OCI-M2 (cell line): ENCODE measurements at regions not wholly inside any gene's neighbourhood (a gene's known extent, or its start where the extent isn't known, plus 50 kb on each side); places are given as distances from the start of the nearest gene placed in this dataset.

Source experiments
- DNase-seq: peaks from one replicate; lab custom pipeline; 2025; ENCODE audit not compliant: unreplicated experiment; lab: John Stamatoyannopoulos, UW

DNA sequence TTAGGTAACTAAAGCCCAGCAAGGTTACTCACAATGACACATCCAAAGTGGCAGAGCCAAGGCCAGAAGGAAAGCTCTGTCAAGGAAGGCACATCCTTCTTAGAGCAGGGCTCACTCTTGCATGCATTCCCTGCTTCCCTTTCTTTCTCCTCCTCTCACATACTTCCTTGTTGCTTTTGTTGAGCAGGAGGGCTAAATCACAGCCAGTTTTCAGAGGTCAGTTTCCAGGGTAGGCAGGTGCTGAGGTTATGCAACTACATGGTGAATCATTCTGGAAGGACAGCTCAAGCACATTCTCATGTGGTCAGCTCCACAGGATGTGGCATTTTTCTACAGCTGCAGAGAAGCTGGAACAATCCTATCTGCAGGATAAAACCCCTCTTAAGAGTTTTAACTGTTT is 275.6 kb downstream of the ZNF621 start:
- no peak for DNase-seq

DNA sequence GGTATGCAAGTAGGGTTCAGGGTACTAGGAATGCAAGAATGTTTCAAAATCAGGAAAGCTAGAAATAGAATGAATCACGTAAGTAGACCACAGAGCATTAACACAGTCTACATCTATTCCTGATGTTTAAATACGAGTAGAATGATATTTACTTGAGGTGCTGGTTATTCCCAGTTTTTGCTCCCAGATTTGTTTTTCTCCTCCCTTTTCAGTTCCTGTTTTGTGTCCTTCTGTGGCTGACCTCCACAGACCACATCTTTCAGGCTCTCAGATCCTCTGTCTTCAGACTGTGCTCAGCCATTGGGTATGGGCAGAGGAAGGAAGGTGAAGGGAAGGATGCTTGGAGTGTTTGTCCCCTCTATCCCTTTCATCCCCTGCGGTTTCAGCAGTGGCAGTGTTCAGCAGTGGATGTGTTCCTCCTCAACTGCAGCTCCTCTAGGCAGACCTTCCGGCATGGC is 276.6 kb downstream of the ZNF621 start:
- no peak for DNase-seq

DNA sequence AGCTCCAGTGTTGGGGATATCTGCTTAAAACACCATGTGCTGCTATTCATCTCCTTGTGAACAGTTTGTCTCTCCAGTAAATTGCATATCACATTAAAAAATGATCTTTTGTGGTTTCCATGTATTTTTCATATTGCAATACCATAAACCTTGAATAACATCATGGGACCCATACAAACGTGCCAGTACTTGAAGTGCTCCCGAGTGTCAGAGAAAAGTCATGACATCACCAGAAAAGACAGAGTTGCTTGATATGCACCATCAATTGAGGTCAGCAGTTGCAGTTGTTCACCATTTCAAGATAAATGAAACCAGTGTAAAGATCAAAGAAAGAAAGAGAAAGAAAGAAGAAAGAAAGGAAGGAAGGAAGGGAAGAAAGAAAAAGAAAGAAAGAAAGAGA is 278.6 kb downstream of the ZNF621 start:
- DNase-seq, result no peak

DNA sequence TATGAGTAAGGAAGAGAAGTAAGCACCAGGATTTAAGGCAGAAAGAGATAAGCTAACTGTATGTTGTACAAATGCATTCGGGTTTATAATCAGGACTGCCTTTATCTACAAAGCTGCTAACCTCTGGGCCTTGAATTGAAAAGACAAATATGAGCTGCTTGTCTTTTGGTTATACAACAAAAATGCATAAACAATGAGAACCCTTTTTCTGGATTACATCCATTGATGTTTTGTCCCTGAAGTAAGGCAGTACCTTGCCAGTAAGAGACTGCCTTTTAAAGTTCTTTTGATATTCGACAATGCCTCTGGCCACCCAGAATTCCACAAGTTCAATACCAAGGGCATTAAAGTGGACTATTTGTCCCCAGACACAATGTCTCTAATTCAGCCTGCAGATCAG is 280.7 kb downstream of the ZNF621 start:
- DNase-seq, result no peak

DNA sequence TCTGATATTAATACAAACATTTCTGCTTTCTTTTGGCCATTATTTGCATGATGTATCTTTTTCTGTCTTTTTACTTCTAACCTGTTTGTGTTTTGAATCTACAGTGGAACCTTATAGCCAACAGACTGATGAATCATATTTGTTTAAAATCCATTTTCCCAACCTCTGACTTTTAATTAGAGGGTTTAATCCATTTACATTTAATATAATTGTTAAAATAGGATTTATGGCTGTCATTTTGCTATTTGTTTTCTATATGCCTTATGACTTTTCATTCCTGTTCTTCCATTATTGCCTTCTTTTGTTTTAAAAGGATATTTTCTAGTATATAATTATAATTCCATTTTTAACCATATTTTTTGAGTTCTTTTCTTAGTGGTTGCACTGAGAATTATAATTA is 286.1 kb downstream of the ZNF621 start:
- DNase-seq, result no peak

DNA sequence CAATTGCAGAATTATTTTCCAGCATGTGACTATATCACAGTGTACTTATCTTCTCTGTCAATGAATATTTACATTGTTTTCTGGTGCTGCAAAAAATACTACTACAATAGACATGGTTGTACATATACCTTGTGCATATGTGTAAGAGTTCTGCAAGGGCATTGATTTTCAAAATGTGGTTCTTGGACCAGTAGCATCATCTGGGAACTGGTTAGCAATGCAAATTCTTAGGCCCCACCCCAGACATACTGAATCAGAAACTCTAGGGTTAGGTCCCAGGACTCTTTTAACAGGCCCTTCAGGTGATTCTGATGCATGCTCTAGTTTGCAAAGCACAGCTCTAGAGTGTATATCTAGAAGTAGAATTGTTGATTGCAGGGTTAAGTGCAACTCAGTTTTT is 292.3 kb downstream of the ZNF621 start:
- DNase-seq, result no peak

DNA sequence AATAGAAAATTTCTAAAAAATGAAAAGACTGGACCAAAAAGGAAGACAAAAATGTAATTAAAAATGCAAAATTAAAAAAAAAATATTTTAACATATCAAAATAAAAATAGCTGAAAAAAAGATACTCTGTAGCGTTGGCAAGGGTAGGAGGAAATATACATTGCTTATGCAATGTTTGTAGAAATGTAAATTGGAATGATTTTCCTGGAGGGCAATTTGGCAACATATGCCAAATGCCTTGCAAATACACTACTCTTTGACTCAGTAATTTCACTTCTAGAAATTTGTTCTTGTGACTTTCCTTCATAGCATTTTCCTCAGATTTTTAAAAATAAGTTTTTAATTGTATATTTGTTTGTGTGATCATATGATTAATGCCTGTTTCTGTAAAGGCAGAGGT is 296.6 kb downstream of the ZNF621 start:
- DNase-seq, result no peak

DNA sequence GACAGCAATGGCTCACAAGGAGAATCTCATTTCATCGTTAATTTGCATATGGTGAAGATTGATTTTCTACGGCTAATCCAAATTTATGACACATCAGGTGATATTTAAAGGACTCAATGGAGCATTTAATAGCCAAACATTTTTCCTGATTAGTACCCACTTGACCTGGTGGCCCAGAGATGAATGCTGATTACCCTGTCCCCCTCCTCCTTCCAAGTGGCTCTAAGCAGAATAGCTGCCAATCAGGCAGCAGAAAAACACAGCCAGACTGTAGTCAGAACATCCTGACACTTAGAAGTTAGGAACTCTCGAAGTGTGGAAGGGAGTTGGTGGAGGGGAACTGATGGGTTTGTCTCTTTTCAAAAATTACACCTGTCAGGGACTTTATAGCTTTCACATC is 302.5 kb downstream of the ZNF621 start:
- no peak for DNase-seq

DNA sequence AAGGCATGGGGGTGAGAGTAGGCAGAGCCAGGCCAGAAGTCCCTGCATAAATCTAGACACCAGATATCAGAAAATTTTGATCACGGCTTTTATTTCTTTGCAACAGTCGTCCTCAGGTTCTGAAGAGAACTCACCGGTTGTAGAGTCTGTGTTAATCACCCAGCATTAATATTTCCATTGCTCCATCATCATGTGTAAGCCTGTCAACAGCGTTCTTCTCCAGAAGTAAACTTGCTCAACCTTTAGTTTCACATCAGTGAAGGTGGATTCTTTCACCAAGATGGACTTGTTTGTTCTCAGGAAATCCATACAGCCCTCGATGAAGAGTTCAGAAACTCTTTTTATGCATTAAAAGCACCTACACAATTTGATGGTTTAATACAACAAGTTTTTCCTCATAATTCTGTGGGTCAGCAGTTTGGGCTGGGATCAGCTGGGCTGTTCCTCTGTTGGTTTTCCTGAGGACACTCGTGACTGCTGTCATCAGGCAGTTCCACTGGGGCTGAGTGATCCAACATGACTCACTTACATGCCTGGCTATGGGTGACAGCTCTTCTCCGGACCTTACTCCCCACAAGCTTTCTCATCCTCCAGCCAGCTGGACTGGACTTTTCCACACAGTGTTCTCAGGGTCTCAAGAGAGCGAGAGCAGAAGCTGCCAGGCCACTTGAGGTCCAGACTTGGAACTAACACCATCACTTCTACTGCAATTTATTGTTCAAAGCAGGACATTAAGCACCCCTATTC is 303.4 kb downstream of the ZNF621 start:
- no peak for DNase-seq

DNA sequence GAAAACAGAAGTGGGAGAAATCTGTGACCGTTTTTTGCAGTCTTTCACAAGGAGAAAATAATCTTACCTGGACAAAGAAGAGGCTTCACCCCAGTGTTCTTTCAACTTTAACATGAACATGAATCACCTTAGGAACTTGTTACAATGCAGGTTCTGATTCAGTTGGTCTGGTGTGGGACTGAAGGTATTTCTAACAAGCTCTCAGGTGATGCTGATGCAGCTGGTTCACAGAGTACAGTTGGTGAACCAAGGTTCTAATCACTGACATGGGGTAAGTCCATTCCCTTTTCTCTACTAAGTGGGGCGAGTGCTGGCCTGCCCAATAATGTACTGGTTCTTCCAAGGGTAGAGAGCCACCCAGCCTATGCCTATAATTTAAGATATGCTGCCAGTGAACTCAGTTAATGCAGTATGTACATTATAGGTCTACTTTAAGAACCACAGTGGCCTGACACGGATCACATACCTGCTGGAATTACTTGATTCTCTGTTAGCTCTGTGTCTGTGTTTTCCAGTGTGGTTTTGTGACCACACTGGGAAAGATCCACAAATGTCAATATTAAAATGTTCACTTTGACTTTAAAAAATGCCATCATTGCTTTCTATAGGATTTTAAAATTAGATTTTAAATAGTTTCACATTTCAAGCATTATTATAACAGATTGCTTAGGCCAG is 304.1 kb downstream of the ZNF621 start:
- no peak for DNase-seq

DNA sequence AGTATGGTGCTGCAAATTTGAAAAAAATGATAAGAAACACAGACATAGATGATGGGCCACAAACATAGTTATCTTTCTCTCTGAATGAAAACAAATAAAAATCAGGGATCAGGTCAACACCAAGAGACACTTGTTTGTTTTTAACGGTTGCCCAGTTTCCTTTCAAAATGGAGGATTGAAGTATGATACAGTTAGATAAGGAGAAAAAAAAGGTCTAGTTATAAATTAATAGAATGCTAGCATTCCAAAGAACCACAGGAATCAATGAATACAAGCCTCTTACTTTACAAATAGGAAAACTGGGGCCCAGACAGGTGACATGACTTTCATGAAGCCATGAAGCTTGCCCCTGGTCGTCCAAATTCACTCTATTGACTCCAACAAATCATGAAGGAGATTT is 305.1 kb downstream of the ZNF621 start:
- no peak for DNase-seq

DNA sequence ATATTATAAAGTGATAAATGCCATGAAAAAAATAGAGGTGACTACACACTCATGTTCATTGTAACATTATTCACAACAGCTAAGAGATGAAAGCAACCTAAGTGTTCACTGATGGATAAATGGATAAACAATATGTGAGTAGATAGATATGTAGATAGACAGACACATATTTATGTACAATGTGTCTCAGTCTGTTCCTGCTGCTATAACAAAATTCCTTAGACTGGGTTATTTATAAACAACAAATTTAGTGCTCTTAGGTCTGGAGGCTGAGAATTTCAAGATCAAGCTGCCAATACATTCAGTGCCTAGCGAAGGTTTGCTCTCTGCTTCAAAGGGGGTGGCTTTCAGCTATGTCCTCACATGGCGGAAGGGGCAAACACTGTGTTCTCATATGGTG is 312.5 kb downstream of the ZNF621 start:
- DNase-seq, result no peak

DNA sequence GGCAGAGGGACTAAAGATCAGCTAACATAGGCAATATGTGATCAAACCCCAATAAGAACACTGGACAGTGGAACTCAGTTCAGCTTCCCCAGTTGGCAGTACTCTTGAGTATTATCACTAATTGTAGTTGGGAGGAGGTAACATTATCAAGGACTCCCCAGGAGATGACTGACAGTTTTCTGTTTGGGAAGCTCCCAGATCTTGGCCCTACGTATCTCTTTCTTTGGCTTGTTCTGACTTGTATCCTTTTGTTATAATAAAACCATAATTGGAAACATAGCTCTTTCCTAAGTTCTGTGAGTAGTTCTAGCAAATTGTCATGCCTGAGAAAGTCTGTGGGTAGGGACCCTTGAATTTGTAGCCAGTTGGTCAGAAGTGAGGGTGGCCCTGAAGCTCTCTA is 316.4 kb downstream of the ZNF621 start:
- no peak for DNase-seq

DNA sequence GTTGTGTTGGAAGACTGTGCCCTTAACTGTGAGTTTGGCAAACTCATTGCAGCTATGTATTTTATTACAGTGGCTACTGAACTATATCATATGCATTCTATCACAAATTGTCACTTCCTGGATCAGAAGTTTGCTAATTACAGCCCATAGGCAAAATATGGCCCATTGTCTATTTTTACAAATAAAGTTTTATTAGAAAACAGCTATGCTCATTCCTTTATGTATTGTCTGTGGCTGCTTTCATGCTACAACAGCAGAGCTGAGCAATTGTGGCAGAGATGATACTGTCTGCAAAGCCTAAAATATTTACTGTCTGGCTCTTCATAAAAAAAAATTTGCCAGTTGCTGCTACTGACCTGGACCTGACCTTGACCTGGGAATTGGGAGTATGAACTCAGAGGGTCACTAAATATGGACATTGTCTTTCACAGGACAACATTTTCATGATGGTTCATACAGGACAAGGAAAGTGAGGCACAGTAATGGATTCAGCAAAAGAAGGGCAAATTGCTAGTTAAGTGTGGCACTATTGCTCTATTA is 316.9 kb downstream of the ZNF621 start:
- no peak for DNase-seq

DNA sequence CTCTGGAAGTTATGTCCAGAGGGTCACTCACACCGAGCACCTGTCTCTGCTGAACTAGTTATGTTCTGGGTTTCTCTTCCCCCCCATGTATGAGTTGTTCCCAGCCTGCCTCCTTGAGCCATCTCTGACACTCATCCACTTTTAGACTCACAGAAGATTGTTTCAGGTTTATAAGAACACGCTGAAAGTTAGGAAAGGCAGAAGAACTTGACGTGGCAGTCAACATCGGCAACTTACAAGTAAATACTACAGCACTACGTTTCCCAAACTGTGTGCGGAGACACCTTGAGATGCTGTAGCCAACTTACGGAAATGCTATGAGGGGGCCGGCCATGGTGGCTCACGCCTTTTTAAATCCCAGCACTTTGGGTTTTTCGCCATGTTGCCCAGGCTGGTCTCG is 318.0 kb downstream of the ZNF621 start:
- DNase-seq, result no peak

DNA sequence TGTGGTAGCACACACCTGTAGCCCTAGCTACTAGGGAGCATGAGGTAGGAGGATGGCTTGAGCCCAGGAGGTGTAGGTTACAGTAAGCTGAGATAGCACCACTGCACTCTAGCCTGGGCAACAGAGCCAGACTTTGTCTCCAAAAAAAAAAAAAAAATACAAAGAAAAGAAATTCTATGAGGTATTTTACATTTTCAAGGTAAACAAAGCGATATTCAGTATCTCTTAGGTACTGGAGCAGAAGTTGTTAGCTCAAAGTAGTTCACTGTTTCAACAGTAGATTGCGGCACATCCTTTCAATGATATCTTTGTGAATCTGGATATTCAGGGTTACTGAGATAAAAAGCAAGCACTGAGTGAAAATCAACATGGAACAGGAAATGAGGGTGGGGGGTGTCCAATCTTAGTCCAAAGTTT is 318.5 kb downstream of the ZNF621 start:
- DNase-seq, result no peak

DNA sequence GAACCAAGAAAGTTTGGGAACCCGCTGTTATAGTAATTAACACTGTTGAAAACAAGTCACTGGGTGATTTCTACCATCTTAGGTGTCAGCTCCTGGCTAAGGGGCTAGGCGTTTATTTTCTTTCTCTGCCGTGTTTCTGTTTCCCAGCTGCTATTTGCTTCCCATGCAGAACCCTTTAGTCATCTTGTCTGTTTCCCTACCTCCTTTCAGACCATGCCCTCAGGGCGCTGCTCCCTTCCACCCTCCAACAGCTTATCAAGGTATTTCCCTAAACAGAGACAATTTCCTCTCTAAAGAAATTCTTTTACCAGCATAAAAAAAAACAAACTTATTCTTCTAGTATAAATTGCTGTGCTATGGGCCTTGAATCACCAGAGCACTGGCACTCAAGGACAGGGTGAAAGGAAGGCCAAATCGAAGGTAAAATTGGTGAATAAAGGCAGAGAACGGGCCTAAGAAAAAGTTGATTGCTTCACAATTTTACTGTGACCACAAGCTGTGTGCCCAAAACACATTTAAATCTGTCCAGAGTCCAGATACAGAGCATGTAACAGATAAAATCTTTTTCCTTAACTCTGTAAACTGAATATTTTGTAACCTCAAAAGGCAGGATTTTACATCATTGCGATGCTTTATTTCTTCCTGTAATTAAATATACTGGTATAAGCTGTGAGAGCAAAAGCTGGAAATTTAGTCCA is 319.2 kb downstream of the ZNF621 start:
- no peak for DNase-seq

DNA sequence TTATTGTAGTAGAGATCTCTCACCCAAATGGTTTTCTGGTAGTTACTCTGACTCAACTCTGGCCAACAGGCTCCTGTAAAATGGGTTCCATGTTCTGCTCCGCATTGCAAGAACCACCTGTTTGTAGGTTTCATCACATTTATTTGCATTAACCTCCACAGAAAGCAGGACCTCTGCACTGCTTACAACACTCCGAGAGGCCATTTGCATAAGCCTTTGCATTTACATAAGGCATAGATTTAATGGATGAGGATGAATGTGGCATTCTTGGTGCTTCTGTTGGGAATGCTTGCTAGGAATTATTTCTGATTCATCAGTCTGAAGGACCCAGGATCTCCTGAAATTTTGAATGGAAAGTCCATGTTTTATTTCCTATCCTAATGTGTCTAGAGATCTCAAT is 320.1 kb downstream of the ZNF621 start:
- no peak for DNase-seq

DNA sequence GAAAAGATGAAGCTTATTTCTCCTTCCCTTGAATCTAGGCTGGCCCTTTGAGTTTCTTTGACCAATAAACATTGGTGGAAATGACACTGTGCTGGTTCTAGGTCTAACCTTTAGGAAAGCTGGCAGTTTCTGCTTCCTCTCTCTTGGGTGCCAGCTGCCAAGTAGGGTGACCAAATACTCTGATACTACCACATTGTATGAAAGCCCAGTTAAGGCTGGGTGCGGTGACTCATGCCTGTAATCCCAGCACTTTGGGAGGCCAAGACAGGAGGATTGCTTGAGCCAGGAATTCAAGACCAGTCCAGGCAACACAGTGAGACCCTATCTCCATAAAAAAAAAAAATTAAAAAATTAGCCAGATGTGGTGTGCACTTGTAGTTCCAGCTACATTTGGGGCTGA is 320.7 kb downstream of the ZNF621 start:
- DNase-seq, result no peak

DNA sequence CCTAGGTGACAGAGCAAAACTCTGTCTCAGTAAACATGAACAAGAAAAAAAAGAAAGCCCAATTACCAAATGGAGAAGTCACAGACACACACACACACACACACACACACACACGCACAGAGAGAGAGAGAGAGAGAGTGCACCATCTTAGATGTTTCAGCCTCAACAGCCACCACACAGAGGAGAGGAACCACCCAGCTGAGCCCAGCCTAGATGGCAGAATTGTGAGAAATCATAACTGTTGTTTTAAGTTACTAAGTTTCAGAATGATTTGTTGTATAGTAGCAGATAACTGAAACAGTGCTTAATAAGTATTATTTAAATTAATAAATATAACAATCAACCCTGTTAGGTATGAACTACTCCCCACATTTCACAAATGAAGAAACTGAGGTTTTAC is 321.2 kb downstream of the ZNF621 start:
- DNase-seq, result no peak

DNA sequence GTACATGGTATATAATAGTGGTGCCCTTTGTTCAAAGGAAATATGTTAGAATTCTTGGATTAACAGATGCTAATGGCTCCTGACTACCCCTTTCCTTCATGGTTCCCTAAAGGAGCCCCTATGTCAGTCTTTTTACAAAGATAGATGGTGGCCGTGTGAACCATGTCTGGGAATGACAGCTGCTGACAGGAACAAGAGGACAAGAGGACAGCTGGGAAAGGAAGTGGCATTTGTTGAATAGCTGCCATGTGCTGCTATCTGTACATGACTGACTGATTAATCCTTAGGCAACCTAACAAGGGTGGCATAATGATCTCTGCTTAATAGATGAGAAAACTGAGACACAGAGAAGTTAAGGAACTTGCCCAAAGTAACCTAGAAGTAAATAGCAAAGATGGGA is 321.7 kb downstream of the ZNF621 start:
- DNase-seq, result no peak

DNA sequence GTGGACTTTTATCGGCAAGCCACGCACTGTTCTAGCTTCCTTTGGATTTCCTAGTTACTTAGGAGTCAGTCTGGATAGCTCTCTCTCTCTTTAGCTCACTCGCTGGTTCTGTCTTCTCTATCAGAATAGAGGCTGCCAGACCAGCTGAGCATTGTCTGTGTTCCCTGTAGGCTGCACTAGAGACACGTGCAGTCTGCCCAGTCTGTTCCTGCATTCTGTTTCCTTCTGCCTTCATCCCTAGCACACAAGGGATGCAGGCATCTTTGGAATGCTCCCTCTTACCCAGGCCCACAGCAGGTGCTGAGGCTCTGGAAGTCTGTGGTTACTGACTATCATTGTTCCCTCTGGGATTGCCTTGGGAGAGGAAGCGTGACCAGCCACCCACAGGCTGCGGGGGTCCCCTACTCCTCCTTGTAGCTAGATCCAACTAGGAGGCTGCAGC is 322.8 kb downstream of the ZNF621 start:
- no peak for DNase-seq
